Endodermal cell (in vitro differentiated cells): ENCODE measurements at regions not wholly inside any gene's neighbourhood (a gene's known extent, or its start where the extent isn't known, plus 50 kb on each side); places are given as distances from the start of the nearest gene placed in this dataset.

ENCODE experiments used
- DNase-seq: peaks from one replicate; pipeline ENCODE4 v3.0.0-alpha.2; 2017
- H3K27ac ChIP-seq: 2 replicates; pipeline ENCODE4 v1.5.1; 2013; ENCODE audit warnings: mild to moderate bottlenecking, low read depth, low read length, moderate library complexity
- H3K27me3 ChIP-seq: 2 replicates; pipeline ENCODE4 v1.6.1; 2013; ENCODE audit warnings: mild to moderate bottlenecking, low read length, moderate library complexity; ENCODE audit not compliant: insufficient read depth, control insufficient read depth, poor library complexity, severe bottlenecking
- H3K36me3 ChIP-seq: 2 replicates; pipeline ENCODE4 v1.7.0; 2013; ENCODE audit warnings: mild to moderate bottlenecking, low read length, moderate library complexity; ENCODE audit not compliant: control insufficient read depth, insufficient read depth
- H3K4me1 ChIP-seq: one replicate; pipeline ENCODE4 v1.7.0; 2013; ENCODE audit warnings: low read length; ENCODE audit not compliant: control insufficient read depth, insufficient read depth
- H3K4me3 ChIP-seq: 2 replicates; pipeline ENCODE4 v1.5.1; 2013; ENCODE audit warnings: mild to moderate bottlenecking, low read length, moderate library complexity
- H3K9ac ChIP-seq: 2 replicates; pipeline ENCODE4 v1.6.1; 2013; ENCODE audit warnings: mild to moderate bottlenecking, low read length, moderate library complexity; ENCODE audit not compliant: poor library complexity, severe bottlenecking; ENCODE audit errors: extremely low read depth
- H3K9me3 ChIP-seq: 2 replicates; pipeline ENCODE4 v1.6.1; 2013; ENCODE audit warnings: mild to moderate bottlenecking, low read length, moderate library complexity; ENCODE audit not compliant: control insufficient read depth
- H3K27ac Mint-ChIP-seq: 2 replicates; pipeline ENCODE4 v1.8.0; 2020; ENCODE audit warnings: mixed read lengths
- H3K27me3 Mint-ChIP-seq: 2 replicates; pipeline ENCODE4 v1.8.0; 2021; ENCODE audit warnings: mild to moderate bottlenecking, mixed read lengths; ENCODE audit not compliant: insufficient read depth
- H3K36me3 Mint-ChIP-seq: 2 replicates; pipeline ENCODE4 v1.8.0; 2020; ENCODE audit warnings: low read depth, mixed read lengths
- H3K4me1 Mint-ChIP-seq: 2 replicates; pipeline ENCODE4 v1.8.0; 2020; ENCODE audit warnings: mixed read lengths
- H3K4me3 Mint-ChIP-seq: 2 replicates; pipeline ENCODE4 v1.8.0; 2020; ENCODE audit warnings: mild to moderate bottlenecking, moderate library complexity, mixed read lengths
- H3K9me3 Mint-ChIP-seq: 2 replicates; pipeline ENCODE4 v1.8.0; 2020; ENCODE audit warnings: mild to moderate bottlenecking, mixed read lengths
- WGBS, 2 experiments: methylation state at CpG; one replicate each; pipeline versions ENCODE4 v1.1.5 to v1.1.7; 2013; ENCODE audit warnings: missing lambda C conversion rate in 2 of 2, mixed read lengths in 1 of 2; ENCODE audit not compliant: insufficient coverage in 1 of 2, insufficient read length in 1 of 2; 5-methylcytosine and 5-hydroxymethylcytosine counted together
- TF ChIP-seq, protein P1 (sequence below): fragments of 200-600 bp; sonication (generic); conservative IDR thresholded peaks from 2 replicates; pipeline ENCODE4 v1.5.0; 2021; ENCODE audit warnings: antibody characterized with exemption, mild to moderate bottlenecking

DNA sequence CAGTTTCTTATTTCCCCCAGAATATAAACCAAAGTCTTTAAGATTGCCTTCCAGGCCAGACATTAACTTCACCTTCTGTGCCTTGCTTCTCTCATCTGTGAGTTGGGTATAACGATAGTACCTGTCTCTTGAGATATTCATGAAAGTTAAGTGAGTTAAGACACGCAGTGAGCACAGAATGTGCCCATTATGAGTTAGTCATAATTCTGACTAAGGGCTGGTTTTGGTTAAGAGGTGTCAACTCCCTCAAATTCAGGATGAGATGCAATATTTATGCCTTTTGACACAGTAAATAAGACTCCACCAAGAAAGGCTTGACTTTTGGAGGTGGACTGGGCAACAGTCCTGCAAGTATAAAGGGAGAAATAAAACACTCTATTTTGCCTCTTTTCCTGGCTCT, 528.7 kb upstream of the IGFBP3 start:
- TF ChIP-seq, protein P1, sequence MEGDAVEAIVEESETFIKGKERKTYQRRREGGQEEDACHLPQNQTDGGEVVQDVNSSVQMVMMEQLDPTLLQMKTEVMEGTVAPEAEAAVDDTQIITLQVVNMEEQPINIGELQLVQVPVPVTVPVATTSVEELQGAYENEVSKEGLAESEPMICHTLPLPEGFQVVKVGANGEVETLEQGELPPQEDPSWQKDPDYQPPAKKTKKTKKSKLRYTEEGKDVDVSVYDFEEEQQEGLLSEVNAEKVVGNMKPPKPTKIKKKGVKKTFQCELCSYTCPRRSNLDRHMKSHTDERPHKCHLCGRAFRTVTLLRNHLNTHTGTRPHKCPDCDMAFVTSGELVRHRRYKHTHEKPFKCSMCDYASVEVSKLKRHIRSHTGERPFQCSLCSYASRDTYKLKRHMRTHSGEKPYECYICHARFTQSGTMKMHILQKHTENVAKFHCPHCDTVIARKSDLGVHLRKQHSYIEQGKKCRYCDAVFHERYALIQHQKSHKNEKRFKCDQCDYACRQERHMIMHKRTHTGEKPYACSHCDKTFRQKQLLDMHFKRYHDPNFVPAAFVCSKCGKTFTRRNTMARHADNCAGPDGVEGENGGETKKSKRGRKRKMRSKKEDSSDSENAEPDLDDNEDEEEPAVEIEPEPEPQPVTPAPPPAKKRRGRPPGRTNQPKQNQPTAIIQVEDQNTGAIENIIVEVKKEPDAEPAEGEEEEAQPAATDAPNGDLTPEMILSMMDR = no peak
- no peak for DNase-seq
- no peak overlapping the region for H3K27ac ChIP-seq
- Mint-ChIP-seq H3K27me3 (no peaks in the 10 kb centered on the region), H3K36me3 (no peaks in the 10 kb centered on the region), H3K27ac (no peak overlapping the region), H3K4me1 (no peaks in the 10 kb centered on the region), H3K9me3 (peaks cover 10% of the 10 kb centered on the region), H3K4me3 (no peak overlapping the region)
- H3K4me3 ChIP-seq = no peak overlapping the region
- no peaks in the 10 kb centered on the region for H3K36me3 ChIP-seq
- 71 to 95% methylated on average over 1 to 2 of the region's 2 CpGs for WGBS, 2 experiments
- H3K9ac ChIP-seq = no peak overlapping the region
- H3K4me1 ChIP-seq = no peaks in the 10 kb centered on the region
- H3K9me3 ChIP-seq = no peaks in the 10 kb centered on the region
- no peaks in the 10 kb centered on the region for H3K27me3 ChIP-seq

DNA sequence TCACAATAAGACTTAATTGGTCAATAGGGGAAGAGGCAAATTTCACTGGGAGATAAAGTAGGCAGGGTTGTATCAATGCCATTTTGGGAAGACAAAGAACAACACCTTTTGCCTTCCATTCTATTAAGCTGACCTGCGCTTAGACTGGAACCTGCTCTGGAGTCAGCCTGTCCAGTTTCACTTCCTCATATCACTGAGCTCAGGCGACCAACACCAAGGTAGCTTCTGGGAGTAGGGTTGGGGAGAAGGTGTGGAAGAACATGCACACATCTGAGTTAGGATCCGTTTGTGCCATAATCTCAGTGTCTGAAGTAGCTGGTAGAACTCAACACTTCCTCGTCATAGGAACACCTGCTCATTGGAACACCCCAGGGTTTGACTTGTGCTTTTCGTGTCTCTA, 527.4 kb upstream of the IGFBP3 start:
- peaks cover under 1% of the 10 kb centered on the region for H3K9me3 Mint-ChIP-seq
- H3K36me3 ChIP-seq = no peaks in the 10 kb centered on the region

DNA sequence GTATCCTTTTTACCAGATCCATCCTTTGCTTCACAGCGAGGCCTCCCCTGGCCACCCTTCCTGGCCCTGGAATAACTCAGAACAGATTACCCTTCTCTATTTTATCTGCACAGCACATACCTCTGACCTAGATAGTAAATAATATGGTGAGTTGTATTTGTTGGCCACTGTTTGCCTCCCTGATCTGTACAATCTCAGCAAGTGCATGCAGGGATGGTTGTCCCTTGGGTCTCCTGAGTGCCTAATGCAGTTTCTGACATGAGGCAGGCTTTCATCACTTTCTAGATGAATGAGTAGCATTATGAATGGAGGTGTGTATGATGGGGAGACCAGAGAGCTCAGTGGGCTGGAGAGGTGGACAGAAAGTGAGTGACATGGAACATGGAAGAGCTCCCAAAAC, 525.1 kb upstream of the IGFBP3 start:
- Mint-ChIP-seq H3K27ac (no peak overlapping the region), H3K4me1 (no peaks in the 10 kb centered on the region), H3K27me3 (no peaks in the 10 kb centered on the region), H3K36me3 (no peaks in the 10 kb centered on the region), H3K4me3 (no peak overlapping the region), H3K9me3 (peaks cover 3% of the 10 kb centered on the region)
- TF ChIP-seq, protein P1 = no peak
- DNase-seq = no peak
- no peaks in the 10 kb centered on the region for H3K9me3 ChIP-seq
- H3K27me3 ChIP-seq = no peaks in the 10 kb centered on the region
- no peak overlapping the region for H3K27ac ChIP-seq
- H3K36me3 ChIP-seq = no peaks in the 10 kb centered on the region
- H3K4me1 ChIP-seq = no peaks in the 10 kb centered on the region
- no peak overlapping the region for H3K9ac ChIP-seq
- no peak overlapping the region for H3K4me3 ChIP-seq
- 65% methylated on average over 1 of the region's 1 CpG; no CpG with 5 or more reads in 1 of the 2 experiments for WGBS, 2 experiments

More for the DNA sequence above, 527.4 kb upstream of the IGFBP3 start:
- H3K36me3 Mint-ChIP-seq = no peaks in the 10 kb centered on the region
- H3K9me3 ChIP-seq = no peaks in the 10 kb centered on the region
- no peak overlapping the region for H3K4me3 Mint-ChIP-seq
- no peak overlapping the region for H3K9ac ChIP-seq
- no peaks in the 10 kb centered on the region for H3K4me1 ChIP-seq
- no peaks in the 10 kb centered on the region for H3K27me3 ChIP-seq
- WGBS, 2 experiments = 91 to 95% methylated on average over 3 to 5 of the region's 5 CpGs
- DNase-seq = no peak
- no peak overlapping the region for H3K27ac Mint-ChIP-seq
- TF ChIP-seq, protein P1 = no peak
- no peaks in the 10 kb centered on the region for H3K4me1 Mint-ChIP-seq
- H3K4me3 ChIP-seq = no peak overlapping the region
- H3K27ac ChIP-seq = no peak overlapping the region
- no peaks in the 10 kb centered on the region for H3K27me3 Mint-ChIP-seq
